Smooth muscle cell (in vitro differentiated cells): ENCODE measurements at regions not wholly inside any gene's neighbourhood (a gene's known extent, or its start where the extent isn't known, plus 50 kb on each side); places are given as distances from the start of the nearest gene placed in this dataset.

Experiments
- DNase-seq: peaks from one replicate; lab custom pipeline; 2025; ENCODE audit not compliant: unreplicated experiment; lab: John Stamatoyannopoulos, UW
- H2AFZ ChIP-seq: fragments of 200-600 bp; sonication (generic); 2 replicates; pipeline ENCODE4 v1.6.0; 2016; ENCODE audit warnings: antibody characterized with exemption, low read depth, mild to moderate bottlenecking
- H3F3A ChIP-seq: fragments of 200-600 bp; sonication (generic); 2 replicates; pipeline ENCODE4 v1.6.0; 2017; ENCODE audit warnings: antibody characterized with exemption, low read depth
- H3K27ac ChIP-seq: fragments of 200-600 bp; sonication (generic); 2 replicates; pipeline ENCODE4 v1.5.1; 2016; ENCODE audit warnings: low read depth, mild to moderate bottlenecking
- H3K27me3 ChIP-seq: fragments of 200-600 bp; sonication (generic); 2 replicates; pipeline ENCODE4 v1.6.1; 2016; ENCODE audit warnings: low read depth, mild to moderate bottlenecking
- H3K36me3 ChIP-seq: fragments of 200-600 bp; sonication (generic); 2 replicates; pipeline ENCODE4 v1.5.1; 2016; ENCODE audit warnings: low read depth
- H3K4me1 ChIP-seq: fragments of 200-600 bp; sonication (generic); 2 replicates; pipeline ENCODE4 v1.5.1; 2016; ENCODE audit warnings: low read depth
- H3K4me2 ChIP-seq: fragments of 200-600 bp; sonication (generic); 2 replicates; pipeline ENCODE4 v1.6.0; 2016; ENCODE audit warnings: mild to moderate bottlenecking
- H3K4me3 ChIP-seq: fragments of 200-600 bp; sonication (generic); 2 replicates; pipeline ENCODE4 v1.5.1; 2016; ENCODE audit warnings: mild to moderate bottlenecking
- H3K79me2 ChIP-seq: fragments of 200-600 bp; sonication (generic); 2 replicates; pipeline ENCODE4 v1.6.0; 2016; ENCODE audit warnings: low read depth, mild to moderate bottlenecking
- H3K9ac ChIP-seq: fragments of 200-600 bp; sonication (generic); 2 replicates; pipeline ENCODE4 v1.6.0; 2016; ENCODE audit warnings: low read depth
- H3K9me3 ChIP-seq: fragments of 200-600 bp; sonication (generic); replicated peaks from 2 replicates; pipeline ENCODE4 v1.5.1; 2016; ENCODE audit warnings: low read depth
- H4K20me1 ChIP-seq: fragments of 200-600 bp; sonication (generic); 2 replicates; pipeline ENCODE4 v1.6.0; 2016; ENCODE audit warnings: low read depth
- WGBS: methylation state at CpG from one replicate; pipeline ENCODE4 v1.1.7; 2016; ENCODE audit warnings: low lambda C conversion rate; 5-methylcytosine and 5-hydroxymethylcytosine counted together
- TF ChIP-seq, protein P1 (sequence below): fragments of 200-600 bp; sonication (generic); IDR thresholded peaks from 2 replicates; pipeline ENCODE4 v1.5.1; 2017; ENCODE audit warnings: borderline replicate concordance, mild to moderate bottlenecking, antibody characterized with exemption; ENCODE audit not compliant: insufficient read depth, poor library complexity, severe bottlenecking

DNA sequence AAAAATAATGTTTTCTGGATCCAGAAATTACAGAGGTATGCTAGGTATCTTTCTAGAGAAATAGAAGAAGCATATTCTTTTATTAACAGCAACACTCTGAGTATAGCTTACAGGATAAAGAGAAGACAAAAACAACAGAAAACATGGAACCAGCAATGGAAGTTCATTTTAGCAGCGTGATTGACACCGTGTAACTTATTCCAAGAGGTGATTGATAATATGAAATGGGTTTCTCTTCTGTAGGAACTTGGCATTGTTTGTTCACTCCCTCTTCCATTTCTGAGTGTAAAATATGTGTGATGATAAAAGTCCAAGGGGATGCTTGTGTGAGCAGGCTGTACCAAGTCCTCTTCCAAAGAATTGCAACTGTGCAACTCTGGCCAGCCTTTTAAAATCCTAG, 303.0 kb downstream of the COL12A1 start:
- H3K36me3 ChIP-seq = no peaks in the 10 kb centered on the region
- H3K9me3 ChIP-seq = no peaks in the 10 kb centered on the region
- no peak overlapping the region for H3K4me2 ChIP-seq
- 100% methylated on average over 2 of the region's 2 CpGs for WGBS
- H3K27me3 ChIP-seq = no peaks in the 10 kb centered on the region
- no peaks in the 10 kb centered on the region for H4K20me1 ChIP-seq
- TF ChIP-seq, protein P1, sequence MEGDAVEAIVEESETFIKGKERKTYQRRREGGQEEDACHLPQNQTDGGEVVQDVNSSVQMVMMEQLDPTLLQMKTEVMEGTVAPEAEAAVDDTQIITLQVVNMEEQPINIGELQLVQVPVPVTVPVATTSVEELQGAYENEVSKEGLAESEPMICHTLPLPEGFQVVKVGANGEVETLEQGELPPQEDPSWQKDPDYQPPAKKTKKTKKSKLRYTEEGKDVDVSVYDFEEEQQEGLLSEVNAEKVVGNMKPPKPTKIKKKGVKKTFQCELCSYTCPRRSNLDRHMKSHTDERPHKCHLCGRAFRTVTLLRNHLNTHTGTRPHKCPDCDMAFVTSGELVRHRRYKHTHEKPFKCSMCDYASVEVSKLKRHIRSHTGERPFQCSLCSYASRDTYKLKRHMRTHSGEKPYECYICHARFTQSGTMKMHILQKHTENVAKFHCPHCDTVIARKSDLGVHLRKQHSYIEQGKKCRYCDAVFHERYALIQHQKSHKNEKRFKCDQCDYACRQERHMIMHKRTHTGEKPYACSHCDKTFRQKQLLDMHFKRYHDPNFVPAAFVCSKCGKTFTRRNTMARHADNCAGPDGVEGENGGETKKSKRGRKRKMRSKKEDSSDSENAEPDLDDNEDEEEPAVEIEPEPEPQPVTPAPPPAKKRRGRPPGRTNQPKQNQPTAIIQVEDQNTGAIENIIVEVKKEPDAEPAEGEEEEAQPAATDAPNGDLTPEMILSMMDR = no peak
- H3K27ac ChIP-seq = no peak overlapping the region
- no peak for DNase-seq
- H2AFZ ChIP-seq = no peak overlapping the region
- no peaks in the 10 kb centered on the region for H3F3A ChIP-seq
- H3K9ac ChIP-seq = no peak overlapping the region
- no peaks in the 10 kb centered on the region for H3K4me1 ChIP-seq
- no peak overlapping the region for H3K4me3 ChIP-seq
- H3K79me2 ChIP-seq = no peaks in the 10 kb centered on the region

DNA sequence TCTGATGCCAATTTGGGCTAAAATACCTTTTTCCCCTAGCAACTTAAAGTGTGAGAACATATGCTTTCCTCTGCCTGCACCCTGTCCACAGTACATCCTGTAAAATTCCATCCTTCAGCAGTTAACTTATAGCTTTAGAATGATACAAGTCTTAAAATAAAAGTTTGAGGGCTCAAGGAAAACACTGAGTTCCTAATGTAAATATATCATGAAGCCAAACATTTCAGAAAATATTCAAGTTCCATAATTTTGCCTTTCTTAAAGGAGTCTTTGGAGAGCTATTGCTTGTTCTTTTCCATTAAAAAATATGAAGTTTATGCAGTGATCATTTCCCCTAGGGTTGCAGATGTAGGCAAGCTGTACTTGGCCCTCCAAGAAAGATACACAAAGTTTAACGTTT, 303.8 kb downstream of the COL12A1 start:
- TF ChIP-seq, protein P1 = no peak
- H3F3A ChIP-seq = no peaks in the 10 kb centered on the region
- no peak overlapping the region for H3K27ac ChIP-seq
- no peak overlapping the region for H3K9ac ChIP-seq
- no peaks in the 10 kb centered on the region for H3K4me1 ChIP-seq
- no peaks in the 10 kb centered on the region for H4K20me1 ChIP-seq
- H3K4me2 ChIP-seq = no peak overlapping the region
- H3K79me2 ChIP-seq = no peaks in the 10 kb centered on the region
- no peaks in the 10 kb centered on the region for H3K9me3 ChIP-seq
- DNase-seq = no peak
- no peak overlapping the region for H2AFZ ChIP-seq
- WGBS = 89% methylated on average over 1 of the region's 1 CpG
- no peak overlapping the region for H3K4me3 ChIP-seq
- no peaks in the 10 kb centered on the region for H3K27me3 ChIP-seq
- no peaks in the 10 kb centered on the region for H3K36me3 ChIP-seq

DNA sequence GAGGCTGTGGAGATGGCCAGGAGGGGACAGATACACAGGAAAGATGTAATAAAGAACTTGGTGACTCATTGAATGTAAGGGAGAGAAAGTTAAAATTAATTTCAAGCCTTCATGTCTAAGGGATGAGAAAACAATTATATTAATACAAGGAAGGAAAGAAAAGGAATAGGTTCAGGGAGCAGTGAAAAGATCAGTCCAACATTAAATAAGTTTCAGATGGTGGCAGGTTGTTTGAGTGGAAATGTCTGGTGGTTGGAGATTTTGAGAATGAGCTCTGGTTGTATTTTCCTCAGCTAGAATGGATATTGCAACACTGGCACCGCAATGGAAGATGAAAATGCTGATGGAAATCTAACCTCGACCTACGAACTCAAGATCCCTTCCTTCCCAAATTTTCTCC, 304.3 kb downstream of the COL12A1 start:
- TF ChIP-seq, protein P1 = no peak
- 90% methylated on average over 3 of the region's 3 CpGs for WGBS
- H3K27ac ChIP-seq = no peak overlapping the region
- no peaks in the 10 kb centered on the region for H3K36me3 ChIP-seq
- no peaks in the 10 kb centered on the region for H3K27me3 ChIP-seq
- H3K4me1 ChIP-seq = no peaks in the 10 kb centered on the region
- no peaks in the 10 kb centered on the region for H3K9me3 ChIP-seq
- H3K79me2 ChIP-seq = no peaks in the 10 kb centered on the region
- H3K4me2 ChIP-seq = no peak overlapping the region
- H3K4me3 ChIP-seq = no peak overlapping the region
- no peak for DNase-seq
- H3K9ac ChIP-seq = no peak overlapping the region
- H3F3A ChIP-seq = no peaks in the 10 kb centered on the region
- no peaks in the 10 kb centered on the region for H4K20me1 ChIP-seq
- H2AFZ ChIP-seq = no peak overlapping the region

DNA sequence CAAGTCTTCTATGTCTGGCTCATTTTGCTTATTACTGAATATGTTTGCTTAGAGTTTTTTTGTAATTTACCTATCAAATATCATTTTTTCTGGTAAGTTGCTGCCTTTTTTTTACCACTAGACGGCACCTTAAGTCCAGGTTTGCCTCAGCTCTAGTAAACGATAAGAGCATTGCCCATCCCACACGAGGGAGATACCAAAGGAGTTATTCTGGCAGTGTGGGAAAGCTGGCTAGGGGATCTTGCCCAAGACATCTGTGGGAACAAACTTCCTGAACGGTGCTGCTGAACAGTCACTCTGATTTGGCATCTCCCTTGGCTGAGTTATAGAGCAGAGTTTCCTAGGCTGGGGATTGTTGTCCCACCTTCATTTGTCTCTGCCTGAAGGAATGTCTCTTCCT, 306.4 kb downstream of the COL12A1 start:
- H2AFZ ChIP-seq = no peak overlapping the region
- H3K4me1 ChIP-seq = no peaks in the 10 kb centered on the region
- H3K27ac ChIP-seq = no peak overlapping the region
- TF ChIP-seq, protein P1 = peak; percentile 5
- H3K27me3 ChIP-seq = no peaks in the 10 kb centered on the region
- no peaks in the 10 kb centered on the region for H4K20me1 ChIP-seq
- H3K79me2 ChIP-seq = no peaks in the 10 kb centered on the region
- no peaks in the 10 kb centered on the region for H3K36me3 ChIP-seq
- no peaks in the 10 kb centered on the region for H3K9me3 ChIP-seq
- DNase-seq = no peak
- WGBS = 67% methylated on average over 4 of the region's 4 CpGs
- no peak overlapping the region for H3K9ac ChIP-seq
- no peaks in the 10 kb centered on the region for H3F3A ChIP-seq
- H3K4me3 ChIP-seq = no peak overlapping the region
- no peak overlapping the region for H3K4me2 ChIP-seq
